ENCODE measurements at regions not wholly inside any gene's neighbourhood (a gene's known extent, or its start where the extent isn't known, plus 50 kb on each side); places are given as distances from the start of the nearest gene placed in this dataset.

DNA sequence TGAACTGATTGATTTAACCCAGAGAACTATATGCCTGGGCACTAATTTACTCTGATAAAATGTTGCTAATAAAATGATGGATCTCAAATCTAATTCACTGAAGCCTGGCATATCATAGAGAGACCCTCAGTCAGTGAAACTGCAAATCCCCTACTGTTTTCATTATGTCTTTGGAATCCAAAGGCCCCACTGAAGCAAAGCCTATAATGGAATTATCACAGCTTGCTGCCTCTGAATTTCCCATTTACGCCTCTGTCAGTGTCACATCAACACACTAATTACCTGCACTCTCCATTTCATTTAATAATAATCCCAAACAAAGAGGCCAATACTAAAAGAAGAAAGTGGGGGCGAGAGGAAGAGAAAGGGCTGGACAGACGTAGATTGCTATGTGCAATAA lies 470.9 kb downstream of the MBD2 start:
- no peak for DNase-seq (ENCODE audit: low read depth)

DNA sequence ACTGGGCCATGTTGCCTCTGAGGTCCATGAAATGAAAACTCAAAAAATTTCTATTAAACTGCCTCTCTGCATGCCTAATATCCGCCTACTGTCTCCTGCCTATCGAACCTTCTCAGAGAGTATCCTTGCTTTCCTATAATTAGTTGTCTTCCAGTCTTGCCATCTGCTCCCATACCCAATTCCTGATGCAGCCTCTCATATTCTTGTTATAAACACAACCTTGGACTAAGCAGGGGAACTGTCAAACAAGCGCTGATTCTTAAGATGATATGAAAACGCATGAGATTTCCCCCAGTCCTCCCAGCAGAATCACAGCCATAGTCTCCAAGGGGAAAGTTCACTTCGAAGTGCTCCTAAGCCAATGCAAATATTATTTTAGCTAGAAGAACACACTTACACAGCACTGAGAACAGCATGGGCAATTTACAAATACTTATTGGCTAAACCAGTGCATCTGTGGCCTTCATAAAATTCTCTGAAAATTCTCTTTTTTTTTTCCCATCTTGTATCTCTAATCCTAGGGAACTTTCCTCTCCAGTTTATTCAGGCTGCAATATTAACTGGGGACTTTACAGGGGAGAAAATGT lies 471.6 kb downstream of the MBD2 start:
- DNase-seq (ENCODE audit: low read depth): no peak

DNA sequence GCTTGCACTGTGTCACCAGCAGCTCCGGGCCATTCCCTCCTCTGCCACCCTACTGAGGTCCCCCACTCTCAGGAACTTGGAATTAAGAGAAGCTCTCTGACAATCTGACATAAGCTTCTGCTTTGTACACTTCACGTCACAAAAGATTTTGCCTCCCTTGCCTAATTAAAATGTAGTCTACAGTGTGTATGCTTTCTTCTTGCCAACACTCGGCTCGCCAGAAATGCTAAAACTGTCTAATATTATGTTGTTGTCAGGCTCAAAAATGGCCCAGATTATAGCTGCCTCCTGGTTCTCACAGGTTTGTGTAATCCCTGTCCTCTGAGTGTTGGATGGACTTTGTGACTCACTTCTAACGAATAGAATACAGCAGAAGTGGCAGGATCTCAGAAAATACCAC lies 474.7 kb downstream of the MBD2 start:
- no peak for DNase-seq (ENCODE audit: low read depth)

DNA sequence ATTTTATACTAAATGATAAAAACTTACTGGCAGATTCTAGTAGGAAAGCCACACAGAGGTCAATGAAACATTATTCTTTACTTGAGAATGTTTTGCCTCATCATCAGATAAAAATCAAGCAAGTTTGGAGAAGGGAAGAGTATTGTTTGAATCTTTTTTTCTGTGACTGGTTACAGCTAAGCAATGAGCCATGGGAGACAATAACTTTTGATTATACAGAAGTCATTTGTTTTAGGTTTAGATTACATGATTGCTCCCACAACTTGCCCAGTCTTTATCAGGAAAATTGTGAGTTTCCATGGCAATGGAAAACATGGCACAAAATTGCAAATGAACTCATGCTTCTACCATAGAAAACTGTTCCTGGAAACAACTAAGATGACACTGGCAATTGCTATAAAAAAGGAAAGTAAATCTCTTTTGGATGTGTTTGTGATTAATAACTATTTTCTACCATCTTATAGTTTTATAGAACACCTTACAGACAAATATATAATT lies 476.8 kb downstream of the MBD2 start:
- no peak for DNase-seq (ENCODE audit: low read depth)

DNA sequence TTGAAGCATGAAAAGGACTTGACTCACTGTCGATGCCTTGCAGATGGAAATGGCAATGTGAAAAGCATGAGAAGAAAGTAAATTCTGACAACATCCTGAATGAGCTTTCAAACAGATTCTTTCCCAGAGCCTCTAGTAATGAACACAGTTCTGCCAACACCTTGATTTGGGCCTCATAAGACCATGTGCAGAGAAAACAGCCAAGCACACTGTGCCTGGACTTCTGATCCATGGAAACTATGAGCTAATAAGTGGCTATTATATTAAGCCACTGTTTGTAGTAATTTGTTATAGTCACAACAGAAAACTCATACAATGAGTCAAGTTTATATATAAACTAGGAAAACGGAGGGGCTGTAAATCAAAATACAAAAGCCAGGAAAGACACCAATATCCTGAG lies 477.3 kb downstream of the MBD2 start:
- no peak for DNase-seq (ENCODE audit: low read depth)

DNA sequence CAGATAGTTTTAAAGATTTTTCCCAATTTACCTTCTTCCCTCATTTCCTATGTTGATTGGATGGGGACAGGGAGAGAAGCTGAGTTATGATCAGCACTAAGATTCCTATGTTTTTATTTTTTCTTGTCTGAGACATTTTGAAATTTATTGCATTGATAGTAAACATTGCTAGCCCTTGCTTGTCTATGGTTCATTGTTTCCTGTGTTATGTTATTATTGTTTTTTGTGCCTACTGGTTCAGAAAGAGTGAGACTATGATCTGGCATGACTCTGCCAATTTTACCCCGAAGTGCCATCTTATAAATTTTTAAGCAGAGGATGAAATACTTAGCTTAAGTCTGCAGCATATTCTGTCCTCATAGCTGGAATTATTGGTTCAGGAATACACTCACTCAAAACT lies 478.5 kb downstream of the MBD2 start:
- DNase-seq (ENCODE audit: low read depth): no peak

DNA sequence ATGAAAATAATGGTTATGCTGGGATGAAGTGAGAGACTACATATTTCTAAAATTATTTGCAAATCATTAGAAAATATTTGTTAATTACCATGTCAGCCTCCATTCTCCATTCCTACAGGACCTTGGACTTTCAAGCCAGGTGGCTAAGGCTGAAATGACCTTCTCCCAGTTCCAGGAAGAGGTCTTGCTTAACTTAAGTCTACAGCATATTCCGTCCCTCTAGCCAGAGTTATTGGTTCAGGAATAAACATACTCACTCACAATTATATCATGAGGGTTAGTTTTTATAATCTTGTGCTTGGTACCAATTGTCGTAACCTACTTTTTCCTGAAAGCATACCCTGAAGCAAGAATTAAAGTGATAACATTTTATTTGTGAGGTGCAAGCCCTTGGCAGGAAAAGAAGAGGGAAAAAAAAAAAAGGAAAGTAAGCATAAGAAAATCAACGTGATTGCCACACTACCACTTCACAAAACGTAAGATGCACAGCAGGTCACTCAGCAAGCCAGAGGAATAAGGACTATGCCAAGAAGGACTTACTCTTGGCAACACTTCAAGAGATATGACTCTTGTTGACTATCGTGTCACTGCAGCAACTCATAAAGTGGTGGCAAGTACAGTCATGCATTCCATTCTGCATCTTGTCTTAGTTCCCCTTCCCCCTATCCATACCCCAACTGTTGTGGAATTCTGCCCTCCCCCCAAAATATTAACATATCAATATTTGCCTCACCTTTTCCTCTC lies 479.1 kb downstream of the MBD2 start:
- DNase-seq (ENCODE audit: low read depth): peak; percentile 3

DNA sequence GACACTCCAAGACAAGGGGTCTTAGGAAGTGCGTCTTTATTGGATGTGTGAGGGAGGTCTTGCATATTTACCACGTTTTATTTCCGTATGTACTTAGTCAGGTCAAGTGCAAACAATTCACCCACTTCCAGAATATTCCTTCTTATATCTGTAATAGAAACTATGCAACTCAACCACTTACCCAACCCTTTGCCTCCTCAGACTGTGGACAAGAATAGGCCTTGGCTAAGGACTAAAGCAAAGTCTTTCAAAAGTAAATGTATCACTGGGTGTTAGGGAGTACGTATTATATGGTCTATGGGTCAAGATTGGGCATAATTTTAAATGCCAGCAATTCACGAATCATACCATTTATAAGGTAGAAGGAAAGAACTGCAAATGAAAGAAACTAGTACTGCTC lies 484.8 kb downstream of the MBD2 start:
- DNase-seq (ENCODE audit: low read depth): no peak

DNA sequence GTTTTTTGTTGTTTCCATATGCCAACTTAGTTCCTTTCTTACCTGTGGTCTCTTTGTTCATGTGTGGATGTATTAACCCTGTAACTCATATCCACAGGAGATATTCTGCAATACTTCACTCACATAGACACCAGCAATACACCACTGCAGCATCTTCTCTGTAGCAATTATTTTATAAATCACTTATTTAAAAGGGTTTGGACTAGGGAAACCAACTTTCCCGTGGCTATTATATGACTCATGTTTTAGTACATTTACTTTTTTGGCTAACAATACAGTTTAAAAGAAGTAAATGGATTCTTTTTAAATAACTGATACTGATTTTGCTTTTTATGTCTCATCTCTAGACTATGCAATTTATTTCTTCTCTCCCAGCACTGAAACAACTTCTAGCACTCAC lies 488.9 kb downstream of the MBD2 start:
- DNase-seq (ENCODE audit: low read depth): no peak

DNA sequence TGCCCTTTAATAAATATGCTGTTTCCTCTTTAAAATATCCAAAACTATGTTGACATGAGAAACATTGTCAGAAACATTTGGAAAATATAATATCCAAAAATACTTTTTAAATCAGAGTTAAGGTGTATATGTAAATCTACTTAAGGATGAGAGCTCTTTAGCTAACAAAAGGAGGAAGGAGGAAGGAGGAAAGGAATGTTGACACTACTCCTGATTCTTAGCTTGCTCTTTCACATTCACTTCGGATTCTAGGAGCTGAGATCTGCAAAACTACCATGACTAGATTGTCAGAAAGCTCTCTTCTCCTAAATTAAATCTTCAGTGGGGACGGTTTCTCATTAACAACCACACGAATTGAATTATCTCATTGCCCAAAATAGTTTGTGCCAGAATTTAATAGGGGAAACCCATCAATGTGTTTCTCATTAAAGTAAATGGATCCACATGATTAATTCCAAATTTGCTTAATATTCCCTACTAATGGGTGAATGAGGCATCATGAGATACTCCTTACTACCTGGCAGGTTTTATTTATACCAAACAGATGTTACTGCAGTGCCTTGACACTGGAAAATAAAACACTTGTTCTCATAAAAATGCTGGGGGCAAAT lies 509.1 kb downstream of the MBD2 start:
- DNase-seq (ENCODE audit: low read depth): no peak

DNA sequence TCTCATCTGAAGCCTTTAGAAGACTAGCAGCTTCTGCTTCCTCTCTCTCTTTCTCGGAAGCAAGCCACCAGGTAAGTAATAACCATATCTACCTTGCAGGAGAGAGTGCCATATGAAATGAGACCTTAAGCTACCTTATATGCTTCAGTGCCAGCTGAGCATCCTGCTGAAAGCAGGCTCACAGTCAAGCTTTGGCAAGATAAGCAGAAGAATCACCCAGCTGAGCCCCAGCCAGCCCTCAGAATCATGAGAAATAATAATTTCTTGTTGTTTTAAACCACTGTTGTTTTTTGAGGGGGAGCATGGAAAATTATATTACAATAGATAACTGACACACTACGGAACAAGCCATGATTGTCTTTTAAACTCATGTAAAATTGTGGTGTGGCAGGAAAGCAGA lies 514.4 kb downstream of the MBD2 start:
- DNase-seq (ENCODE audit: low read depth): no peak

DNA sequence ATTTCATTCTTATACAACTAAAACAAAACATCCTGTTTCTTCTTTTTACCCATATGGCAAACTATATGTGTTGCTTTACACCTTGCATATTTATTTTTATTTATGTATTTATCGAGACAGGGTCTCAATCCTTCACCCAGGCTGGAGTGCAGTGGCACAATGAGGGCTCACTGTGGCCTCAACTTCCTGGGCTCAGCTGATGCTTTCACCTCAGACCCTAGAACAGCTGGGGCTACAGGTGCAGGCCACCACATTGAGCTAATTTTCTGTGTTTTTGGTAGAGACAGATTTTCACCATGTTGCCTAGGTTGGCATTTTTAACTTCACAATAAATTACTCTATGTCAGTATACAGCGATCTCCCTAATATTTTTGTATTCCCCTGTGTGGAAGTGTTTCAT lies 522.0 kb downstream of the MBD2 start:
- DNase-seq (ENCODE audit: low read depth): no peak

DNA sequence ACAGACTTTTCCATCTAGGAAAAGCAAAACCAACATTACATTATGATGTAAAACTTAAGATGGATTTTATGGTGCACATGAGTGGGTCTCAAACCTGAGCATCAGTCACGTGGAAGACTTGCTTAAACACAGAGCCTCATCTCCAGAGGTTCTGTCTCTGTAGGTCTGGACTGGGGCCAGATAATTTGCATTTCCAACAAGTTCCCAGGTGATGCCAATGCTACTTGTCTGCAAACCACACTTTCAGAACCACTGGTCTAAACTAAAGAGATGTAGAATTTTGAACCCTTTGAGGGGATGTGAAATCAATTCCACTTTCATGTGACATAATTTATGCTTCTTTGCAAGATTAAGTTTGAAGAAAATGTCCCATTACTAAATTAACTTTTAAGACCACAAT lies 522.8 kb downstream of the MBD2 start:
- no peak for DNase-seq (ENCODE audit: low read depth)

DNA sequence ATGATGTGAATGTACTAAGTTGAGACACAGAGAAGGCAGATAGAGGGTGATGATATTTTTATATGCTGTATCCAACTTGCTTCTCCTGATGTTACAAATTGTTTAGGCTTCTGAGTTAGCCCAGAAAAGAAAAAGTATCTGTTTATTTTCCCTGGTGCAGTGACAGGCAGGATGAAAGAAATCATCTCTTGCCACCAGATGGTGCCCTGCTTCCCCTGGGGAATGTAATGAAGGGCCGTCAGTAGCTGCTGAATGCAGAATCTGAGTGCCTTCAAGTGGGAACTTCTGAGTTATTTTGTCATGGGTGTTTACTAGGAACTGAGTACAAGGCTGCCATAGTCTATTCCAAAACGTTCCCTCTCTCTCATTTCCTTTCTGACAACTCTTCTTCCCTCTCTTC lies 525.6 kb downstream of the MBD2 start:
- no peak for DNase-seq (ENCODE audit: low read depth)

DNA sequence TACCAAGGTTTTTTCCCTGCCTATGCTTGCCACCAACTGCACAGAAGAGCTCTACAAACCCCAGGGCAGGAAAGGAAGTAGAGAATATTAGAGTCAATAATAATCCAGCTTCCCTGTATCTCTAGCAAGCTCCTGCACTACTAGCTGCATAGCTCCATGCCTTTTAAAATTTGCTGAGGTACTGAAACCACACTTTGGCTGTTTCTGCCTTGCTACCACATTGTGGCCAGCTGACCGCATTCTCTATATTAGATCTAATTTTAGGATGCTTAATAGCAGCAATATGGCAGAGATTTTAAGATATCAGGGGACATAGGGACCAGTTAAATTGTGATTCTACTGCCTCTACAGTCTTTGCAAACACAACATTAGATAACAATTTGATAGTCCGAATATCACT lies 534.6 kb downstream of the MBD2 start:
- DNase-seq (ENCODE audit: low read depth): no peak

DNA sequence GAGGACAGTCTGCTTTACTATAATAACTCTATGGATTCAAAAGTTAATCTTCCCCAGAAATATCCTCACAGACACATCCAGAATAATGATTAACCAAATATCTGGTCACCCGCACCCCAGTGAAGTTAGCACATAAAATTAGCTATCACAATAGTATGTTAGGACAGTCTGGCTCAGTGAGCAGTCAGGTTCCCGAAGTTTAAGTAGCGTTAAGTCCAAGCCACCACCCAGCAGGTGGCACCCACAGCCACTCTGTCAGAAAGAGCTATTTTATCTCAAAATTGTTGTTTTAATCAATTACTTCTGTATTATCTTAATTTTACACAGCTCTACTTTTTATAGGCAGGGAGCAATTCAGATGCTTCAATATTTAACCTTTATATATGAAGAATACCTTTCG lies 537.5 kb downstream of the MBD2 start:
- no peak for DNase-seq (ENCODE audit: low read depth)

DNA sequence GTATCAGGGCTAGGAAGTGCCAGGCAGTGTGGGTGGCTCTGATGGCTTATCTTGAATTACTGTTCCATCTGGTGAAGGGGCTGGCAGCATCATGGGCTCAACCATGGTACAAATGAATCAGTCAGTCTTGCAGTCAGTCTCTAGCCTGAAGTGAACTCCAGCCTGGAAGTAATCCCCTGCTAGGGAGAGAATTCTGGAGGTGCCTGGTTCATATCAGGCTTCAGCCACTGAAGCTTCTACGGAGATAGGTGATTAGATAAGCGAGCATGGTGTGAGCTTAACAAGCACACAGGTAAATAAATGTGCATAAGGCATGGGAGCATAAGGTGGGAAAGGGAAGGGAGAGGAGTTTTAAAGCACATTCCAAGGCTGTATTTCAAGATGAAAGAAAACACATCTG lies 541.7 kb downstream of the MBD2 start:
- DNase-seq (ENCODE audit: low read depth): no peak

DNA sequence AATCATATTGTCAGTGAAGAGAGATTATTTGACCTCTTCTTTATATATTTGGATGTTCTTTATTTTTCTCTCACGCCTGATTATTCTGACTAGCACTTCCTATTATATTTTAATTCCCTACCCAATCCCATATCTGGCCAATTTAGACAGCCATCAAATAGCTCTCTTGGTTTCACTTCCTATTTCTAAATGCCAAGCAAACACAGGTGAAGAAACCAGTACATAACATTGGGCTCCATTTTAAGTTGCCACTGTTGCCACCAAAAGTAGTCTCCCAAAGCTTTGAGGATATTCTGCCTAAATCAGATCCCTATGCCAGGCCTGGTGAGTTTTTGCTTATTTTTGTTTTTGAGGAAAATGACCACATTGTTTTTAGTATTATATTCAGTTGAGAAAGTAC lies 547.0 kb downstream of the MBD2 start:
- no peak for DNase-seq (ENCODE audit: low read depth)

DNA sequence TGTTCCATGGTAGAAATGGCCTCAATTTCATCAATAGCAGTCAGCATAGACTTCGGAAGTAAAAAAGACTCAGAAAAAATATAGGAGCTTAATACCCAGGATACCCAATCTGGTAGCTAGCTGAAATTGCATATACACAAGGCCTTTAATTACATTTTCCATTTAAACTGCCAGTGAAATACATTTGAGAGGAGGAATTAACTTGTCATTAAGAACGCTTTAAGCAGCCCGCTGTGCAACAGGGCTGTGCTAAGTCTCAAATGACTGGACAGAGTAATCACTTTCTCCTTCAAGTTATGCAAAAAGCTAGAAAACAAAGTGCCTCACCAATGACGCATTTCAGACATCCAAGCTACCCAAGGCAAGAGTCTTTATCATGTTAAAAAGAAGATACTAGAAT lies 558.8 kb downstream of the MBD2 start:
- DNase-seq (ENCODE audit: low read depth): no peak

DNA sequence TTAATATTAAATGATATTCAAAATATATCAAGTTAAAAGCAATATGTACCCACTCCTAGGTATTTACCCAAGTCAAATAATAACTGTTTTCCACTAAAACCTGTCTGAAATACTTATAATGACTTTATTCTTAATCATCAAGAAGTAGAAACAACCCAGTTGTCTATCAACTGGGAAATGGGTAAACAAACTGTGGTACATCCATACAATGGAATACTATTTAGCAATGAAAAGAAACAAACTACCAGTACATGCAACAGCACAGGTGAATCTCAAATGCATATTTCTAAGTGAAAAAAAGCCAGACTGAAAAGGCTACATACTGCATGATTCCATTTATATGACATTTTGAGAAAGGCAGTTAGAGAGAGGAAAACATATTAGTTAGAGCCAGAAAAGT lies 559.9 kb downstream of the MBD2 start:
- no peak for DNase-seq (ENCODE audit: low read depth)

DNA sequence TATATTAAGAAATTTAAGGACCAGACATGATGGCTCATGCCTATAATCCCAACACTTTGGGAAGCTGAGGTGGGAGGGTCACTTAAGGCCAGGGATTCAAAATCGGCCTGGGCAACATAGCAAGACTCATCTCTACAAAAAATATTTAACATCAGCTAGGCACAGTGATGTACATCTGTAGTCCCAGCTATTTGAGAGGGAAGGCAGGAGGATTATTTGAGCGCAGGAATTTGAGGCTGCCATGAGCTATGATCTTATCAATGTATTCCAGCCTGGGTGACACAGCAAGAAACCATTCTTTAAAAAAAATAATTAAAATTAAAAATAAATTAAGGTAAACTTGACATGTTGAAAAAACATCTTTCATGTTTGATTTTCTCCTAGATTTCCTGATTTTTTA lies 564.2 kb downstream of the MBD2 start:
- no peak for DNase-seq (ENCODE audit: low read depth)

DNA sequence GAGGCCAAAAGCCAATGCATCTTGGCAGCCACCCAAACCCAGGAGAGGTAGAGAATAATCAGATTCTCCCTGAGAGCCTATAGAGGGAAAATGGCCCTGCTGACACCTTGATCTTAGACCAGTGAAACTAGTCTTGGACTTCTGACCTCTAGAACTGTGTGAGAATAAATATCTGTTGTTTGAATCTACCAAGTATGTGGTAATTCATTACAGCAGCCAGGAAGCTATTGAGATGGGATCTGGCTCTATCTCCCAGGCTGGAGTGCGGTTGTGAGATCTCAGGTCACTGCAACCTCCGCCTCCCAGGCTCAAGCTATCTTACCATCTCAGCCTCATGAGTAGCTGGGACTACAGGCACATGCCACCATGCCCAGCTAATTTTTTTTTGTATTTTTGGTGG lies 567.2 kb downstream of the MBD2 start:
- no peak for DNase-seq (ENCODE audit: low read depth)

DNA sequence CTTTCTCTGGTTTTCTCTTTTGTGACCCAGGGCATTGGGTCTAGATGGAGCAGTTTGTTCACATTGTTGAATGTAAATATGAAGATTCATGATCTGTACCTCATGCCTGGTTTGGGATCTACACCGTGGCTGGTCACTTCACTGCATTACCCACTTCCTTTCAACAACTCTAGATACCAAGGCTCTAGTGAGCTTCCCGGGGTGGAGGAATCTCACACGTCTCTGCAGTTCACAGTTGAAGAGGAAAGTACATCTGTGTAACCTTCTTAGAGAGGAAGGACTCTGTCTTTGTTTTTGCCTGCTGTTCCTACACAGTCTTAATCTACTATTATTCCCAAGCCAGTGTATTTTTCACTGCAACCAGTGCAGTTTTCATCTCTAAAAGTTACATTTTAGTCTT lies 574.8 kb downstream of the MBD2 start:
- no peak for DNase-seq (ENCODE audit: low read depth)

Data from HS-5 (cell line).